H9 (cell line): ENCODE measurements at regions not wholly inside any gene's neighbourhood (a gene's known extent, or its start where the extent isn't known, plus 50 kb on each side); places are given as distances from the start of the nearest gene placed in this dataset.

Source experiments
- DNase-seq: peaks from one replicate; pipeline ENCODE4 v3.0.0-alpha.2; 2017
- H2AFZ ChIP-seq: one replicate; pipeline ENCODE4 v1.6.1; 2013; ENCODE audit warnings: mild to moderate bottlenecking, low read length, control low read depth, moderate library complexity
- H2AK5ac ChIP-seq: 2 replicates; pipeline ENCODE4 v1.6.1; 2013; ENCODE audit warnings: low read length, control low read depth, mixed read lengths; ENCODE audit not compliant: insufficient read length
- H2BK120ac ChIP-seq: one replicate; pipeline ENCODE4 v1.6.1; 2013; ENCODE audit warnings: low read depth, mild to moderate bottlenecking, low read length, control low read depth, inconsistent platforms; ENCODE audit not compliant: poor library complexity, severe bottlenecking
- H2BK12ac ChIP-seq: 2 replicates; pipeline ENCODE4 v1.6.1; 2013; ENCODE audit warnings: low read length, control low read depth, mixed read lengths, low read depth; ENCODE audit not compliant: insufficient read length
- H2BK15ac ChIP-seq: 2 replicates; pipeline ENCODE4 v1.6.1; 2013; ENCODE audit warnings: low read depth, low read length, control low read depth
- H2BK20ac ChIP-seq: one replicate; pipeline ENCODE4 v1.6.1; 2013; ENCODE audit warnings: low read depth, mild to moderate bottlenecking, low read length, control low read depth, inconsistent platforms; ENCODE audit not compliant: poor library complexity, severe bottlenecking
- H2BK5ac ChIP-seq: 2 replicates; pipeline ENCODE4 v1.6.1; 2013; ENCODE audit warnings: low read length, control low read depth, mixed read lengths; ENCODE audit not compliant: insufficient read length
- H3K14ac ChIP-seq: 2 replicates; pipeline ENCODE4 v1.6.1; 2013; ENCODE audit warnings: low read length, control low read depth; ENCODE audit not compliant: insufficient read depth
- H3K18ac ChIP-seq: 2 replicates; pipeline ENCODE4 v1.6.1; 2013; ENCODE audit warnings: low read depth, mild to moderate bottlenecking, mixed read lengths, low read length, control low read depth; ENCODE audit not compliant: insufficient read length
- H3K23ac ChIP-seq: 2 replicates; pipeline ENCODE4 v1.6.1; 2013; ENCODE audit warnings: low read length, control low read depth, mixed read lengths, low read depth; ENCODE audit not compliant: insufficient read length
- H3K23me2 ChIP-seq: 2 replicates; pipeline ENCODE4 v1.6.1; 2013; ENCODE audit warnings: low read depth, mild to moderate bottlenecking, mixed read lengths, low read length, control low read depth; ENCODE audit not compliant: insufficient read length, poor library complexity, severe bottlenecking
- H3K27ac ChIP-seq: 2 replicates; pipeline ENCODE4 v1.5.1; 2013; ENCODE audit warnings: low read length, control low read depth, mixed read lengths, low read depth; ENCODE audit not compliant: insufficient read length
- H3K27me3 ChIP-seq: 2 replicates; pipeline ENCODE4 v1.6.1; 2013; ENCODE audit warnings: low read length, control low read depth, inconsistent platforms; ENCODE audit not compliant: insufficient read depth
- H3K4ac ChIP-seq: 2 replicates; pipeline ENCODE4 v1.6.1; 2013; ENCODE audit warnings: low read depth, mild to moderate bottlenecking, control low read depth, inconsistent platforms, low read length, moderate library complexity
- H3K4me1 ChIP-seq: 2 replicates; pipeline ENCODE4 v1.6.1; 2013; ENCODE audit warnings: low read length, control low read depth, inconsistent platforms; ENCODE audit not compliant: insufficient read depth
- H3K4me2 ChIP-seq: 2 replicates; pipeline ENCODE4 v1.6.1; 2013; ENCODE audit warnings: low read length, control low read depth, mixed read lengths; ENCODE audit not compliant: insufficient read length, insufficient read depth
- H3K56ac ChIP-seq: 2 replicates; pipeline ENCODE4 v1.6.1; 2013; ENCODE audit warnings: low read depth, mild to moderate bottlenecking, mixed read lengths, low read length, control low read depth; ENCODE audit not compliant: insufficient read length
- H3K79me1 ChIP-seq: 2 replicates; pipeline ENCODE4 v1.6.1; 2013; ENCODE audit warnings: low read depth, mild to moderate bottlenecking, moderate library complexity, low read length, control low read depth, inconsistent platforms; ENCODE audit not compliant: insufficient read depth, poor library complexity, severe bottlenecking
- H3K79me2 ChIP-seq: 2 replicates; pipeline ENCODE4 v1.6.1; 2013; ENCODE audit warnings: low read length, control low read depth, inconsistent platforms; ENCODE audit not compliant: insufficient read depth
- H3K9ac ChIP-seq: 2 replicates; pipeline ENCODE4 v1.6.1; 2013; ENCODE audit warnings: low read length, control low read depth, mixed read lengths; ENCODE audit not compliant: insufficient read length; ENCODE audit errors: extremely low read depth
- H3K9me3 ChIP-seq: one replicate; pipeline ENCODE4 v1.6.1; 2013; ENCODE audit warnings: low read depth, low read length, inconsistent platforms; ENCODE audit not compliant: control insufficient read depth
- H3T11ph ChIP-seq: one replicate; pipeline ENCODE4 v1.6.1; 2013; ENCODE audit warnings: mild to moderate bottlenecking, low read length, control low read depth, inconsistent platforms
- H4K20me1 ChIP-seq: one replicate; pipeline ENCODE4 v1.6.1; 2013; ENCODE audit not compliant: control insufficient read depth, insufficient read length, insufficient read depth
- H4K5ac ChIP-seq: 2 replicates; pipeline ENCODE4 v1.6.1; 2013; ENCODE audit warnings: low read depth, mild to moderate bottlenecking, mixed read lengths, low read length, control low read depth; ENCODE audit not compliant: insufficient read length
- H4K8ac ChIP-seq: replicated peaks from 2 replicates; pipeline ENCODE4 v1.6.1; 2013; ENCODE audit warnings: low read length, control low read depth, mixed read lengths, low read depth; ENCODE audit not compliant: insufficient read length
- H4K91ac ChIP-seq: 2 replicates; pipeline ENCODE4 v1.6.1; 2013; ENCODE audit warnings: low read depth, mild to moderate bottlenecking, moderate library complexity, mixed read lengths, low read length, control low read depth; ENCODE audit not compliant: insufficient read length
- H3K27ac Mint-ChIP-seq, 3 experiments: 2 replicates in 2 of 3; 3 replicates in 1 of 3; pipeline ENCODE4 v1.8.0; 2020 to 2021; ENCODE audit warnings: mixed read lengths in 3 of 3, mild to moderate bottlenecking in 1 of 3, moderate library complexity in 1 of 3
- H3K27me3 Mint-ChIP-seq: 2 replicates; pipeline ENCODE4 v1.8.0; 2021; ENCODE audit warnings: low read depth, mild to moderate bottlenecking, moderate library complexity, mixed read lengths
- H3K36me3 Mint-ChIP-seq, 3 experiments: 2 replicates in 2 of 3; 3 replicates in 1 of 3; pipeline ENCODE4 v1.8.0; 2020 to 2021; ENCODE audit warnings: low read depth in 3 of 3, mixed read lengths in 3 of 3; ENCODE audit not compliant: insufficient read depth in 1 of 3
- H3K4me1 Mint-ChIP-seq, 2 experiments: 2 replicates each; pipeline ENCODE4 v1.8.0; 2020; ENCODE audit warnings: mixed read lengths in 2 of 2
- H3K4me3 Mint-ChIP-seq, 2 experiments: 2 replicates in 1 of 2; 3 replicates in 1 of 2; pipeline ENCODE4 v1.8.0; 2020 to 2021; ENCODE audit warnings: mild to moderate bottlenecking in 2 of 2, mixed read lengths in 2 of 2, moderate library complexity in 1 of 2
- H3K9me3 Mint-ChIP-seq, 2 experiments: 2 replicates in 1 of 2; 3 replicates in 1 of 2; pipeline ENCODE4 v1.8.0; 2020; ENCODE audit warnings: mild to moderate bottlenecking in 2 of 2, mixed read lengths in 2 of 2, moderate library complexity in 1 of 2
- CTCF ChIP-seq: fragments of 200-600 bp; sonication (generic); conservative IDR thresholded peaks from 3 replicates; pipeline ENCODE4 v1.8.0; 2021; ENCODE audit warnings: antibody characterized with exemption, mild to moderate bottlenecking
- WGBS: extraction: QIAGEN DNeasy Blood & Tissue Kit; methylation state at CpG from one replicate; pipeline ENCODE4 v1.1.7; 2013; ENCODE audit warnings: missing lambda C conversion rate, low lambda C conversion rate, mixed read lengths; ENCODE audit not compliant: insufficient read length; ENCODE audit errors: extremely low coverage; 5-methylcytosine and 5-hydroxymethylcytosine counted together

- Histone ChIP-seq H3K27ac (no peak overlapping the region), H3K14ac (no peak overlapping the region), H3T11ph (no peak overlapping the region), H3K4ac (no peak overlapping the region), H2BK120ac (no peak overlapping the region), H4K5ac (no peak overlapping the region), H3K18ac (no peak overlapping the region), H3K23me2 (no peaks in the 10 kb centered on the region), H4K20me1 (no peaks in the 10 kb centered on the region), H3K23ac (no peak overlapping the region), H3K4me2 (no peak overlapping the region), H3K4me1 (no peaks in the 10 kb centered on the region; the same call in 1 of the 2 replicates), H3K27me3 (no peaks in the 10 kb centered on the region), H2BK12ac (no peak overlapping the region), H3K9ac (no peak overlapping the region), H2BK5ac (no peak overlapping the region), H4K8ac (no peak overlapping the region), H2BK15ac (no peak overlapping the region), H2BK20ac (no peak overlapping the region), H3K56ac (no peak overlapping the region), H2AFZ (no peak overlapping the region), H3K9me3 (no peaks in the 10 kb centered on the region), H3K79me2 (no peaks in the 10 kb centered on the region), H2AK5ac (no peak overlapping the region), H4K91ac (no peak overlapping the region), H3K79me1 (no peaks in the 10 kb centered on the region)
- no peaks in the 10 kb centered on the region for H3K9me3 Mint-ChIP-seq
- H3K27me3 Mint-ChIP-seq: no peaks in the 10 kb centered on the region; the same call in 1 of the 2 replicates
- no peak for DNase-seq
- H3K4me1 Mint-ChIP-seq: peaks cover 8 to 11% of the 10 kb centered on the region in 2 experiments
- no peaks in the 10 kb centered on the region for H3K36me3 Mint-ChIP-seq
- no CpG with 5 or more reads among the region's 2 CpGs for WGBS
- no peak overlapping the region; a peak in 1 of 5 replicates for H3K4me3 Mint-ChIP-seq
- TF ChIP-seq CTCF: no peak
- no peak overlapping the region for H3K27ac Mint-ChIP-seq
These were observed 181.9 kb upstream of the ADRA1B start for GRCh38 chr5:159734366-159734765.
